HG02798 (cell line): ENCODE measurements at regions not wholly inside any gene's neighbourhood (a gene's known extent, or its start where the extent isn't known, plus 50 kb on each side); places are given as distances from the start of the nearest gene placed in this dataset.
"Not testable (repeated sequence)": the region's sequence is repeated elsewhere in the genome, so short reads cannot be mapped to it uniquely, and the experiment has no call there.

Experiments used
- ATAC-seq: cut with Tn5 transposase; IDR thresholded peaks from one replicate; pipeline ENCODE4 v1.9.1; 2021; ENCODE audit warnings: mild to moderate bottlenecking; ENCODE audit not compliant: unreplicated experiment, poor library complexity

DNA sequence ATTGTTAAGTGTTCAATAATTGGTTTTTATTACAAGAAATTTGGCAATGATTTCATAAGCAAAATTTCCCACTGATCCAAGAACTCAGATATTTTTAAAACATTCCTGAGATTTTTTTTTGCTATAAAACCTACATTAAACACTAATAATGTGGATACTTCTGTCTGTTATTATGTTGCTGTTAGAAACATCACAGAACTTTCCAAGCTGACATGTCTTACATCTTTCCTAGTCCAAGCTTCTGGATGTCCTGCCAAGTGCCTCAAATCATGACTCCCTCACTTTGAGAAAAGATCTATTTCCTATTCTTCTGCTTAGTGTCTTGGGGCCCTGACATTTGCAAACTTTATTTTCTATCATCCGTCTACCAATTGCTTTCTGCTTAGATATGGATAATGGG is 110.8 kb downstream of the RFPL4B start:
- no peak for ATAC-seq

DNA sequence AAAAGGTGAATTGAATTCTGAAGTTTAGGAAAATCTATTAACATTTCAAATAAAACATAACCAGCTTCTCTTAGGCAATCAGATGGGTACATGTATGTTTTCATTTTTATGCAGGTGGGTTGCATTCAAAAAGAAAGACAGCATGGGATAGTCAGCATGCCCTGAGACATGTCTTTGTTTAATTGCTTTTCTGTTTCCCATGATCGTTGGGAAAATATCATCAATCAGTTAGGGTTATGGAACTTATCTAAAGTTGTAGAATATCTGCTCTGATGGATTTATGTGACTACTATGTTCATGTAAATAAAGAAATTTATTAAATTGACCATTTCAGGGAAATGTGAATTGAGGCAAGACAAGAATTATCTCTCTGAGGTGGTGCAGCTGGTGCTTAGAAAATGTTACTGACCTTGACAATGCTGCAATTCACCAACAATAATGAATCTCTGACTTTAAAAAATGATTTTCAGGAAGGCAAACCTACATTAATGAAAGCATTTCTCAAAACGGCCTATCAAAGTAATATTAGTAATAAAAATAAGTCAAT is 112.7 kb downstream of the RFPL4B start:
- ATAC-seq, result no peak

DNA sequence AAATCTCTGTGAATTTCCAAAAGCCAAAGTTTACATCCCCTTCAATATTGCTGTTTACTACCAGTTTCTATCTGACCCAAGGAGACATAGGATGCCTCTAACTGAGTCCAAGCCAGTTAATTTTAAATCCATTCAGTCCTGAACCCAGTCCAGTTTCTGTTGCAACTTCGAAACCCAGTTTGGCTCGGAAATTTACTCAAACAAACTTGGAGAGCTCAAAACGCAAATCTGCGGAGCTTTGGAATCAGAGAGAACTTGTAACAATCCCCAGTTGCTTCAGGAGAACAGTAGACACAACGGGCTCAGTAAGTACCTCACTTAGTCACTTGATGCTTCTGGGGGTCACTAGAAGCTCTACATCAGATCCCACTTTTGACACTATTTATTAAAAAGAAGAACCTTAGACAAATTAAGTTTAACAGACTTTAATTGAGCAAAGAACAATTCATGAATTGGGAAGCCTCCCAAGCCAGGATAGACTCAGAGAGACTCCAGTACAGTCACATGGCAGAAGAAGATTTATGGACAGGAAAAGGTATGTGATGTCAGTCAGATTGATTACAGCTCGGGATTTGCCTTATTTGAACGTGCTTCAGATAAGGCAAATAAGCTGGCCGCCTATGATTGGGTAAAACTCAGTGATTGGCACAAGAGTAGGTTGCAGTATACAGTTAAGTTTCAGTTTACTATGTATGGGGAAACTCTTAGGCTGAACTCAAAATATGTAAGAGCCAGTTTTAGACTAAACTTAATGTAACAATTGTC is 118.0 kb downstream of the RFPL4B start:
- ATAC-seq, result no peak

DNA sequence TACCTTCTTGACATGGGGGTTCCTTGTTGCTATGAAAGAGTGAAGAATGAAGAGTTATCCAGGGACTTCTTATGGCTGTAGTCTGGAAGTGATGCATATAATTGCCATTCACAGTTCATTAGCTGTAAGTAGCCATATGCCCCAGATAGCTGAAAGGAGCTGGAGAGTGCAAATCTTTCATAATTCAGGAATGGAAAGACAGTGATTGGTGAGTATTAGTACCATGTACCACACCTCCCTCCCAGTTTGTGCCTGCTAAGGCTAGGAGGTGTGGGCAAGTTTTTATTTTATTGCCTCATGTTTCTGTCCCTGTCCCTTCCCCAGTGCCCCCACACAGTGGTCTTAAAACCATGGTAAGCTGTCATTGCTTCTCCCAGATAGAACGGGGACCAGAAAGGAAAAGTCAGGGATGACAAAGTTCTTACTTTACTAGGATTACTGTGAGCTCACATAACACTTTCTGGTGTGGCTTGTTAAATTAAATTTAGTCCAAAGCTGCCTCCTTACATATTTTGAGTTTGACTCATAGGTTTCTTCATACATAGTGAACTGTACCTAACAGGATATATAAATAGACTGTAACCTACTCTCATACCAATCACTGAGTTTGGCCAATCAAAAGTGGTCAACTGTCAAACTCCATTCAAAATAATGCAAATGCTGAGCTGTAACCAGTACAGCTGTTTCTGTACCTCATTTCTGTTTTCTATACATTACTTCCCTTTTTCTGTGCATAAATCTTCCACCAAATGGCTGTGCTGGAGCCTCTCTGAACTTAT is 119.4 kb downstream of the RFPL4B start:
- ATAC-seq, result peak; percentile 72

DNA sequence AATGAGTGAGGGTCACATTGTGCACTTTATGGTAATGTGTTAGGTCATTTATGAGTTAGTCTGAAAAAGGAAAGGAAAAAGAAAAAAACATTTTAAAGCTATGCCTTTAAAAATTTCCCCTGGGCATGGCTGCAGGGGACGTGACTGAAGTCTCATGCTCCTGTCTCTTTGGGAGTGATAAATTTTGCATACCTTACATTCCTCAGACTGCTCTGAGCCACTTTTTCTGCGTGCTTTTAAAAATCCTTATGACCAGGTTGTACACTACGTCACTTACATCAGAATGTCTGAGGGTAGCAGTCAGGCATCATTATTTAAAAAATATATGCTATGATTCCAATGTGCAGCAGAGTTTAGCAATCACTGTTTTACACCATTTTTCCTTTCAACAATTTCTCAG is 121.2 kb downstream of the RFPL4B start:
- ATAC-seq, result no peak

DNA sequence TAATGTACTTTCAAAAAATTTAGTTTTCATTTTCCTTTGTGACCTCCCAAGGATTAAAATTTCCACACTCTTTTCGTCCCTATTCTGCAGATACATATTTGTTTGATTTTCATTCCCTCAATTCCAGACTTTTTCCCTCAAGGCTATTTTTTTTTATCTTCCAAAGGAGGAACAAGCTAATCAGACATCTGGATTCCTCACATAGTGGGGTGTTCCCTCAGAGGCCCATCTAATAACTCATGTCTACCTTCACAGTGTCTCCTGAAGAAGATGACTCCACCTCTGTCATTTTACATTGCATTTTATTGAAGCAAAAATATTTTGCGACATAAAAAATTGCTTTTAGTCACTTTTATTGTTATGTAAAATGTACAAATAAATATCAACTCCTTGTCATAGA is 122.2 kb downstream of the RFPL4B start:
- ATAC-seq, result no peak

DNA sequence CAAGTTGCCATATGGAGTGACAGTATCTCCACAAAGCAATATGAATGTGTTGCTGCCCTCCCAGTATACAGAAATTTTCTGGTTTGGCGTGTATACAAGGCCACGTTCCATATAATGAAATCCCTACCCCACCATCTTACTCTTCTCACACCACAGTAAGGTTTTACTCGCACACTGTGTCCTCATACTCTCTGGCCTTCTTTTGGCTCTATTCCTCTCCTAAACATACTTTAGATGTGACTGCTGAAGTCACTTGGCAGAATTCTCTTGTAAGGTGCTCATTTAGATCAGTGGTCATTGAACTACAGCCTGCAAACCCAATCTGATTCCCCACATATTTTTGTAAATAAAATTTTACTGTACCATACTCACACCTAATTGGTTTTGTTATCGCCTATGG is 123.2 kb downstream of the RFPL4B start:
- no peak for ATAC-seq

DNA sequence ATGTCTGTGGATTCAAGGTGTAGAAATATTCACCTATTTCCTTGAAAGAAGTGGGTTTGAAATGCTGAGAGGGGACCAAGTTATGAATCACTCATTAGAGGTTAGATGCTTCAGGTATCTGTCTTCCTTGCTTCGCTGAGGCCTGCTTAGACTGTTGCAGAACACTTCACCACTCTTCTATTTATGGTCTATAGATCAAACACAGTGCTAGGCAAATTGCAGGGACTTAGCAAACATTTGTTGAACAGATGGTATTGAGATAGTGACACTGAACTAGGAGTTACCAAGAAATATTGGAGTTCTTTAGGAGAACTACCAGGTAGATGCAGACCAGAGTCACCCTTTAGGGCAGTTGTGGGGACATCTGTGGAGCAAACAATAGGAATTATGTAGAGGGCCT is 123.8 kb downstream of the RFPL4B start:
- no peak for ATAC-seq

DNA sequence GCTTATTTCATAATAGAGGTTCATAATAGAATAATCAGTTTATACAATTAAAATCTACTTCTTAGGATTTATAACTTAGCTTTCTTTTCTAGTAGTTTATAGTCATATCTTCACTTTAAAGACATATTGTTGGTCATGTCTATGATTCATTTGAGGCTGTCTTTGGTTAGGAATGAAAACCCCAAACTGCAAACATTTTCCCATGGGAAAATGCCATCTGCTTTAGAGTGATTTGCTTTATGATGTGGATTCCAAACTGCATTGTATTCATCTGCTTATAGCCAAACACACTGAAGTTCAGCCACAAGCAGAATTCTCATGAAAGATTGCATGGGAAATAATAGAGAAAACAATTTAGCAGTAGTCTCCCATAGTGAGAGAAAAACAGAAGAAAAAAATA is 128.0 kb downstream of the RFPL4B start:
- no peak for ATAC-seq

DNA sequence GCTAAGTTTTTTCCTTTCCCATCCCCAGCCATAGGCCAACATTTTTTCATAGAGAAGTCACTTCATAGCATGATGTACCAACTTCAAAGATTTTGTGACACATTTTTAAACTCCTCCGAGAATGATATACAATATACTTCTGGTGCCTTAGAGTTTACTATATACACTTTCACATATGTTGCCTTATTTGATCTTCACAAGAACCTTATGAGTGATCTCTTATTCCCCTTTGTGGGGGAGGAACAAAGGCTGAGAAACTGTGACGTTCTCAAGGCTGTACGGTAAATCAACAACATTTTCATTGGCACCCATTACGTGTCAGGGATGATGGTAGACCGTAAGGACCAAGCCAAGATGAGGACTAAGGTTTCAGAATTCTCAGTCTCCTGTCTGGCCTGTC is 130.0 kb downstream of the RFPL4B start:
- ATAC-seq, result no peak

DNA sequence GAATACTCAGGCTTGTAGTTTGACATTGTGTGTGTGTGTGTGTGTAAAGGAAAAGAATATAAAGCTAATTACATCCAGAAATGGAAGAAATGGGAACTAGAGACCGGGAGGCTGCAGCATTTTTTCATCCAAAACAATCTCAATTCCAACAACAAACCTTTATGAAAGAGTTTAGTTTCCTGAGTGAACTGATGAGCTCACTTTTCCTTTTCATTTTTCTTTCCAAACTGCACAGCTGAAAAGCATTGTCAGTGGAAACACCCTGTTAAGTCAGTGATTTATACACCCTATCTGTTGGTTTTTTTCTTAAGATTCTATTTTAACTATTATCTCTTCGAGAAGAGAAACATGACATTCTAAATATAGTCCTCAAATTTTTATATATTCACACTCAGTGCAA is 130.9 kb downstream of the RFPL4B start:
- no peak for ATAC-seq

DNA sequence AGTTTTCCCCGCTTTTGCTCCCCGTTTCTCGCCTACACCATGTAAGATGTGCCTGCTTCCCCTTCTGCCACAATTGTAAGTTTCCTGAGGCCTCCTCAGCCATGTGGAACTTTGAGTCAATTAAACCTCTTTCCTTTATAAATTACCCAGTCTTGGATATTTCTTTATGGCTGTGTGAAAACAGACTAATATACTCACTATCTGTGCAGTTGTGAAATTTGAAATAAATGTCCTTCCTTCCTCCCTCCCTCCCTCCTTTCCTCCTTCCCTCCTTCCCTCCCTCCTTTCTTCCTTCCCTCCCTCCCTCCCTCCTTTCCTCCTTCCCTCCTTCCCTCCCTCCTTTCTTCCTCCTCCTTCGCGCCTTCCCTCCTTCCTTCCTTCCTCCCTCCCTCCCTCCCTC is 132.8 kb downstream of the RFPL4B start:
- not testable (repeated sequence) for ATAC-seq

DNA sequence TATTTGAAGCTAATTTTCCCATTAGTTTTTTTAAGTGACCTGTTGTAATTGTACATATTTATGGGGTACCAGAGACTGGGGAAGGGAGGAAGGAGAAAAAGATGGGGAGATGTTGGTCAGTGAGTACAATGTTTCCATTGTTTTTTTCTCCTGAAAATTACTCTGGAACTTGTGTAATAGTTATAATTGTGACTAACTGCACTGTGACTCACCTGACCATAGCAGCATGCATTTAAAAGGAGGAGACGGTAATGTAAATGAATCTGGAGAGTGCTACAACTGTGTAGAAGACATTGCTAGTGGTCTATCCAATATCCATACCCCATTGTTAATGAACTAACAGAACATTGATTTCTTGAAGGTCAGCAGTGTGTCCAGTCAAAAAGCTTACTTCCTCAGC is 133.4 kb downstream of the RFPL4B start:
- ATAC-seq, result no peak

DNA sequence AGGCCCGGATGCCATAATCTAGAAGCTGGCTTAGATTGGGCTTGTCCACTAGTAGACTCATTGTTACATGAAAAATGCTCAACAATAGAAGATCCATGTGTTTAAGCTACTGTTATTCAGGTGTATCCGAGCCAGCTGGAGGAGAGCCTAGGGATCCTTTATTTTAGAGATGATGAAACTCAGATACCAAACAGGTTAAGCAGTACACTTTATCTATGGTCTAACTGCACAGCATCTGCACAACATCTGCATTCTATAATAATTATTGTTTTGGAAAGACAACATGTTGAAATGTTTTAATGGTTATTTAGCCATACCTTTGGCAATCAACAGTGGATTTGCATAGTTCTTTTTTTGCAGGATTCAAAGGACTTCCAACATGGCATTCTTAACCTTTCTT is 134.1 kb downstream of the RFPL4B start:
- ATAC-seq, result no peak

DNA sequence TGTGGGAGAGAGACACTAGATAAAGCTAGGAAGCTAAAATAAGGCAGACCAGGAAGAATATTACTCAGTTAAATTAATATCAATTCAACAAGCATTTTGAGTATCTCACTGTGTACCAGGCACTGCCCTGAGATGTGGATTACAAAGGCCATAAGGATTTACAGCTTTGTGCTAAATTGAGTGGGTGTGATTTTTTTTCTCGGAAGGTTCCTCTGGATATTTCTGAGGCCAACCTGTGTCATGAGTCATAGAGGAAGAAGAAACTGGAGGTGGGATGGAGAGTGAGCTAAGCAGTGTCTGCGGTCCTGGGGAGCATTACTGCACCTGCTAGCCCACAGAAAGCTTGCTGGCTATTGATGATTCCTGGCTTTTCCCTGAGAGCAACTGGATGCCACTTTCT is 135.2 kb downstream of the RFPL4B start:
- no peak for ATAC-seq

DNA sequence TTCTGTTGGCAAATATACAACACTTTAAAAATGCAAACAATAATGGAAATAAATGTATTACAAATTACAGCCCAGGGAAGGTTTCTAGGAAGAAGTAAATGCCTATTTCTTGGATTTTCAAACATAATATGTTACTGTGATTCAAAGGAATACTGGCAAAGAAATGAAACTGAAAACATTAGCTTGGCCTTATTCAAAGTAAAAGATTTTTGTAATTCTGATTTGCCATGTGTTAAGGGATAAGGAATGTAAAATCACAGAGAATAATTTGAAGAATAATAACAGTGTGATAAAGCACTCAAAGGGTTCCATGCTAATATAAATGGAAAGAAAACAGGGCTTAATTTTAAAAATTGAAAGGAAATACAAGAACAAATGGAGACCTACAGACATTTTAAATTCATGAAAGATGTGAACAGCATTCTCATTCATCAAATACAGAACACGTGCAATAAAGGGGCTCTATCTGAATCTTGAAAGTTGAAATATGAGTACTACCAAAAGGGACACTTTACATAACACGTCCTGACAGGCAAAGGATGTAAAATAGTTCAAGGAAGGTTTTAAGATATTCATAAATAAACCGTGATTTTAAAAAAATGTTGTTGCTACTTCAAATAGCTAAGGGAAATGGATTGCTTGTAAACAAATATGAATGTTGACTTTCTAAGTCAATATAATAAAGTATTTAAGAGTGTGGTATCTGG is 138.1 kb downstream of the RFPL4B start:
- ATAC-seq, result no peak

DNA sequence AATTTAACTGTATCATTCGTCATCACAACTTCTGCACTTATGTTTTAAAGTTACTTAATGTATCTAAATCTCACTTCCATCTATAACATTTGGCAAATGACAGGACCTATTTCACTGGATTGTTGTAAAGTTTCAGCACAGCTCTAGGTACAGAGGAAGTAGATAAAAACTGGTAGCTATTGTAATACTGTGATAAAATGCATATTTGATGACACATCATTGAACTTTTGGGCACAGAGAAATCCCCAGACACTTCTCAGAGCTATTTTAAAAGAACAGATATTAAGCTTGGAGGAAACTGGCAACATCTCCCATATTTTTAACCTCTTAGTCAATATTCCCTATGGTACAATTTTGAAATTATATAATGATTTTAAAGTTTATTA is 138.7 kb downstream of the RFPL4B start:
- no peak for ATAC-seq

DNA sequence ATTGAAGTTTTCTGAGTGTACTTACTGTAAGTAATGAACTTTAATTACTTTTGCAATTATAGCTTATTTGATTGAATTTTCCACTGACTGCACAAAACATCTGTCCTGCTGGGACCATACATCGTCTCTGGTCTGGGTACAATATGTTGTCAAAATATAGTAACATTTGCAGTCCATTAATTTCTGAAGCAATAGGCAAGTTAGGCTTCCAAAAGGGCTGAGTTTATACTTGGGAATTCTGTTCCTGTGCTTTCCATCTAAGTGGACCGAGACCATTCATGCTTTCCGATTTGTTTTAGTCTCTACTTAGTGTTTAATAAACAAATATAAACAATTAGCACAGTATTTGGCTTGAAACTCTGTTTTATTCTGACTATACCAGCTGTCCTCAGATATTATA is 139.3 kb downstream of the RFPL4B start:
- ATAC-seq, result no peak

DNA sequence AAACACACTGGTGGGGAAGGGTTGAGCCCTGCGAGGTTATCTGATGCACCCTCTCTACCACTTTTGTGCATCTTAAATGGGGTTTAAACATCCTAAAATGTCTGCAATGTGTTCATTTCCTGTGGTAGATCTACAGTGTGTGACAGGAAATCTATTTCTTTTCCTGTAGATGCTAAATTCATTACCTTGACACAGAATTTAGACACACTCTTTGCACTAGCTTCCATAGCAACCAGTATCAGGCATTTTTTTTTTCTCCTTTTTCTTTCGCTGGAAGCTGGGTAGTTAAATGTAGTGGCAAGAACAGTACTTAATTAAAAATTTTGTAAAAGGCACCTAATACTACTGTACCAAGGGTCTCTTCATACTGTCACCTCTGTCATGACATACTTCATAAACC is 141.1 kb downstream of the RFPL4B start:
- ATAC-seq, result no peak

DNA sequence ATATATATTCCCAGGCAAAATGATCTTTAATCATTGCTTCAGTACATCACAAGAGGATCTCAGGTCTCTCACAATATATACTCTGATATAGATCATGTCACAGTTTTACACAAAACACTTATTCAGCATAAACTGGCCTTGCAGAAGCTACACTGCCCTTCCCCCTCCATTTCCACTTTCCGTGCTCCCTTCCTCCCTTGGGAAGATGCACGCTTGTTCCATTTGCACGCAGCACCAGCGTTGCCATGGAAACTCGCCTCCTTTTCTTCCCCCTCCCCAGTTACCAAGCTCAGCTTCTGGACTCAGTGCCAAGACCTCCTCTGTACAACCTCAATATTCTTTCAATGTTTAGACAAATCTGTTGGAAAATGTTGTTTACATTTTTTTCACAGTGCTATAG is 154.6 kb downstream of the RFPL4B start:
- no peak for ATAC-seq
